SK-N-MC (cell line): ENCODE measurements at regions not wholly inside any gene's neighbourhood (a gene's known extent, or its start where the extent isn't known, plus 50 kb on each side); places are given as distances from the start of the nearest gene placed in this dataset.

Experiments
- DNase-seq: peaks from one replicate; pipeline ENCODE4 v3.0.0-alpha.2; 2011; ENCODE audit warnings: low read depth, low spot score
- H3K27ac ChIP-seq: fragments of 200-600 bp; sonication (generic); 2 replicates; pipeline ENCODE4 v1.5.1; 2016; ENCODE audit warnings: mixed run types
- H3K36me3 ChIP-seq: fragments of 200-600 bp; sonication (generic); 2 replicates; pipeline ENCODE4 v1.6.1; 2017; ENCODE audit warnings: antibody characterized with exemption, low read length, mixed read lengths; ENCODE audit not compliant: insufficient read depth
- H3K4me3 ChIP-seq: fragments of 200-600 bp; sonication (generic); 2 replicates; pipeline ENCODE4 v1.5.1; 2016
- H3K9ac ChIP-seq: fragments of 200-600 bp; sonication (generic); 2 replicates; pipeline ENCODE4 v1.8.0; 2017; ENCODE audit warnings: mixed run types, mixed read lengths; ENCODE audit not compliant: insufficient read length
- H3K9me3 ChIP-seq: fragments of 200-600 bp; sonication (generic); 2 replicates; pipeline ENCODE4 v1.6.1; 2017; ENCODE audit warnings: low read depth, mild to moderate bottlenecking, antibody characterized with exemption, low read length, moderate library complexity, mixed read lengths
- EZH2 ChIP-seq: fragments of 200-600 bp; sonication (generic); IDR thresholded peaks from one replicate; pipeline ENCODE4 v1.6.1; 2017; ENCODE audit warnings: antibody characterized with exemption
- FOXP2 ChIP-seq: optimal IDR thresholded peaks from 2 replicates; pipeline ENCODE3; 2011; ENCODE audit warnings: mild to moderate bottlenecking, moderate library complexity; ENCODE audit not compliant: insufficient read depth; ENCODE audit errors: extremely low read length, control extremely low read depth
- POLR2AphosphoS5 ChIP-seq: IDR thresholded peaks from 2 replicates; pipeline ENCODE4 v1.6.1; 2012; ENCODE audit warnings: mild to moderate bottlenecking, low read depth, low read length, borderline replicate concordance

DNA sequence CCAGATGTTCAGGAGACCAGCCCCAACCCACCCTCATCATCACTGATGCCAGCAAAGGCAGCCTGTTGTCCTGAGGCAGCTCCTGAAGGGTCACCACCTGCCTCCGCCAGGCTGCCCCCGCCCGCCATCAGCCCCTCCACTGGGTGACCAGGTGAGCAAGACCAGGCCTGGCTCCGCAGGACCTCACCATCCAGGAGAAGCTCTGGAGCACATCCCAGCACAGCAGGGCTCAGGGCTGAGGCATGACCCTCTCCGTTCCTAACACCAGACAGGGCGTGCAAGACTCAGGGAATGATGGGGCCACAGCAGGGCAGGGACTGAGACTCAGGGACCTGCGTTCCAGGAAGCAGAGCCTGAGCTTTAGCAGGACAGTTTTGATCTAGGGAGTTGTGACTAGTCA, 218.8 kb upstream of the RAB6C start:
- H3K9me3 ChIP-seq = no peaks in the 10 kb centered on the region
- no peak overlapping the region for H3K4me3 ChIP-seq
- H3K36me3 ChIP-seq = no peaks in the 10 kb centered on the region
- no peak overlapping the region for H3K9ac ChIP-seq
- no peak for TF ChIP-seq FOXP2
- TF ChIP-seq POLR2AphosphoS5 = no peak
- no peak for TF ChIP-seq EZH2
- H3K27ac ChIP-seq = no peak overlapping the region
- no peak for DNase-seq

GRCh38 chr2:129761569-129762021, 217.9 kb upstream of the RAB6C start:
- Histone ChIP-seq H3K9ac (no peak overlapping the region), H3K4me3 (no peak overlapping the region), H3K27ac (no peak overlapping the region), H3K9me3 (no peaks in the 10 kb centered on the region), H3K36me3 (no peaks in the 10 kb centered on the region)
- no peak for DNase-seq
- TF ChIP-seq POLR2AphosphoS5 (no peak), FOXP2 (no peak), EZH2 (no peak)

DNA sequence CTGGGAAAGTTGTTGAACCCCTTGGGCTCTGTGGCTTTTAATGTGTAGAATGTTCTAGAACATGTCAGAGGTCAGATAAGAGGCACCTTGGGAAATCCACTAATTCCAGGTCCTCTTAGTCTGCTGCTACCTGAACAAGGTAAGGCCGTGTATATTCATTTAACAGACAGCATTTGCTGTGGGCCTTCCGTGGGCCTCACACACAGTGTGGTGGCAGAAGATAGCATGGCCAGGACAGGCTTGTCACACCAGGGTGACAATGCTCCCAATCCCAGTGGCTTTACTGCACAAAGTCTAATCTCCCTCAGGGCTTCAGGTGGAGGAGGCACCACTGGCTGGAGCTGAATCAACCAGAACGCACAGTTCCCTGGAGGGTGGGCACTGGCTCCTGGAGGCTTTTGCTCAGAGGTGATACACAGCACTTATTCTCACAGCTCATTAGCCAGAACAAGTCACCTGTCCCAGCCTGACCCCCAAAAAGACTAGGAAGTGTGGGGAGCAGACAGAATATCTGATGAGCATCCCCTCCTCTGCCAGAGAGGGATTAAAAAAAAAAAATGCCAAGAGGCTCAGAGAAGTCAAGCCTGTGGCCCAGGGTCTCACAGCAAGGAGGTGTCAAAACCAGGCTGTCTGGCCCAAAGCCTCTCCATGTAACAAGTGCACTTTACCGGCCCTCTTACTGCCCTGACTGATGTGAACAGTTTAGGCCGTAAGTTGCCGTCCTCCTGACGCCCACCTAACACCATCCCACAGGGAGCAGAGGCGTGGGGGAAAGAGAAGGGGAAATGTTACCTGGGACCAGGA, 216.9 kb upstream of the RAB6C start:
- H3K36me3 ChIP-seq = no peaks in the 10 kb centered on the region
- H3K9ac ChIP-seq = no peak overlapping the region
- H3K4me3 ChIP-seq = no peak overlapping the region
- no peak for DNase-seq
- H3K27ac ChIP-seq = no peak overlapping the region
- TF ChIP-seq POLR2AphosphoS5 = no peak
- TF ChIP-seq FOXP2 = no peak
- no peak for TF ChIP-seq EZH2
- no peaks in the 10 kb centered on the region for H3K9me3 ChIP-seq

- no peak overlapping the region for H3K27ac ChIP-seq
- no peak overlapping the region for H3K4me3 ChIP-seq
- no peaks in the 10 kb centered on the region for H3K9me3 ChIP-seq
- no peaks in the 10 kb centered on the region for H3K36me3 ChIP-seq
- no peak overlapping the region for H3K9ac ChIP-seq
- DNase-seq = no peak
- TF ChIP-seq POLR2AphosphoS5 (no peak), EZH2 (no peak), FOXP2 (no peak)
Observed at GRCh38 chr2:129763190-129763846, 216.1 kb upstream of the RAB6C start.

GRCh38 chr2:129763966-129764365, 215.5 kb upstream of the RAB6C start:
- no peak for TF ChIP-seq EZH2
- TF ChIP-seq POLR2AphosphoS5 = no peak
- TF ChIP-seq FOXP2 = no peak
- no peak for DNase-seq

DNA sequence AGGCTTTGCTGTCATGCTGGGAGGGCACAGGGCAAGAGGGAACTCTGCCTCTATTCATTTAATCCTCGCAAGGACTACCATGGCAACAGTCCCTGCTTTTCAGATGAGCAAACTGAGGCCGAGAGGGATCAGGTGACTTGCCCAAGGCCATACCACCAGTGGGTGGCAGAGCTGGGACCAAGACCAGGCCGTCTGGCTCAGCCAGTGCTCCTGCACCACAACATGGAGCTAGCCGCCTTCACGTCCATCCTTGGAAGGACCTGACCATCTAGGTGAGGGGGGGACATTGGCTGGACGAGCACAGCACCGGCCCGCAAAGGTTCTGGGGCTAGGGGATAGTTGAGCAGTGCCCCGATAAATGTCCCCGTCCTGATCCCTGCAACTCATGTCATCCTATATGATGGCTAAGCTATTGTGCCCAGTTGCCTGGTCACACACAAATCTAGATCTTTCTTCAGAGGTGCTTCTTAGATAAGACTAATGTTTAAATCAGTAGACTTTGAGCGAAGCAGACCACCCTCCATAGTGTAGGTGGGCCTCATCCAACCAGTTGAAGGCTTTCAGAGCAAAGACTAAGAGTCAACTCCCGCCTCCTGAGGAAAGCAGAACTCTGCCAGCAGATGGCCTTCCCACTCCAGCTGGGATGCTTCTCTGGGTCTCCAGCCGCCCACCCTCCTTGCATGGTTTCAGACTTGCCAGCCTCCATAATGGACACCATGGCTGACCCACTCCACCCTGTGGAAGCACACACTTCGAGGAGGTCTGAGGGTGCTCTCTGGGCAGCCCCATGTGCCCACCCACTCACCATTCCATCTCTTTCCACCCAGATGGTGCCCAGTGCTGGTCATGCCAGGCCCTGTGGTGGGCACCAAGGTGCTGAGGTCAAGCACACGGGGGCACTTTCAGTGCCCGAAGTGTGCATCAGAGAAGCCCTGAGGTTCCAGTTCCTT, 214.8 kb upstream of the RAB6C start:
- H3K36me3 ChIP-seq = no peaks in the 10 kb centered on the region

More at GRCh38 chr2:129763966-129764365, 215.5 kb upstream of the RAB6C start:
- no peaks in the 10 kb centered on the region for H3K9me3 ChIP-seq
- no peak overlapping the region for H3K27ac ChIP-seq
- no peak overlapping the region for H3K9ac ChIP-seq
- H3K36me3 ChIP-seq = no peaks in the 10 kb centered on the region
- no peak overlapping the region for H3K4me3 ChIP-seq

GRCh38 chr2:129765326-129765677, 214.2 kb upstream of the RAB6C start:
- DNase-seq = no peak
- H3K36me3 ChIP-seq = no peaks in the 10 kb centered on the region
- H3K9me3 ChIP-seq = no peaks in the 10 kb centered on the region
- TF ChIP-seq FOXP2 (no peak), EZH2 (no peak), POLR2AphosphoS5 (no peak)
- no peak overlapping the region for H3K9ac ChIP-seq
- H3K4me3 ChIP-seq = no peak overlapping the region
- H3K27ac ChIP-seq = no peak overlapping the region

More for the DNA sequence above, 214.8 kb upstream of the RAB6C start:
- DNase-seq = no peak
- Histone ChIP-seq H3K4me3 (no peak overlapping the region), H3K9ac (no peak overlapping the region), H3K27ac (no peak overlapping the region), H3K9me3 (no peaks in the 10 kb centered on the region)
- TF ChIP-seq FOXP2 (no peak), POLR2AphosphoS5 (no peak), EZH2 (no peak)
